GM19043 (cell line): ENCODE measurements at regions not wholly inside any gene's neighbourhood (a gene's known extent, or its start where the extent isn't known, plus 50 kb on each side); places are given as distances from the start of the nearest gene placed in this dataset.

Source experiments
- ATAC-seq: cut with Tn5 transposase; IDR thresholded peaks from one replicate; pipeline ENCODE4 v1.9.1; 2021; ENCODE audit warnings: low read depth; ENCODE audit not compliant: unreplicated experiment

DNA sequence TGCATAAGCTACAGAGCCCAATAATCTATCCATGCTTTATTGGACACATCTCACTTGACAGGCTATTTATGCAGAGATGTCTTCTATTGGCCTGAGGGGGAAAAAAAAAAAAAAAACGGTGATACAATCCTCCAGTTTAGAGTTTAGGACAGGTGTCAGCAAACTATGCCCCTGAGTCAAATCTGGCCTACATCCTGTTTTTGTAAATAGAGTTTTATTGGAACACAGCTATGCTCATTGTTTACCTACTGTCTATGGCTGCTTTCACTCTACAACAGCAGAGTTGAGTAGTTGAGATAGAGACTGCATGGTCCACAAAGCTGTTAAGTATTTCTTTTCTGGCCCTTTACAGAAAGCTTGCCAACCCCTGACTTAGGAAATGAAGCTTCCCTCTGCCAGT lies 403.1 kb downstream of the C12orf75 start:
- ATAC-seq: no peak

DNA sequence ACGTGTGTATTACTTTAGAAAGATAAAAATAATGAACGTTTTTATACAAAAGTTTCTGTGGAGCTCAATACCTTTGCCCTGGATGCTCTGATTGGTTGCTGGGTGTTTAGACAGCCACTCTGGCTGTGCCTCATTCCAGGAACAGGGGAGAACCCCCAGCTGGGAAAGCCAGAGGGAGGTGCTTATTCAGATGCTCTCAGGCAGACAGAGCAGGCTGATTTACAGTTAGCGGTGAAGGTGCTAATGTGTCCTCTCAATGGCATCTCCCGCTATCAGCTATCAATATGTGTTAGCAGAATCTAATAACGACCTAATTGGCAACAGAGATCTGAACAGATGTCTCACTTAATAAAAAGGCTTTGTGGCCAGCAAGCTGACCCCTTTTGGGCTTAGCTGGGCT lies 402.3 kb downstream of the NUAK1 start:
- ATAC-seq: no peak

GRCh38 chr12:105738051-105738450 lies 400.7 kb downstream of the NUAK1 start:
- no peak for ATAC-seq

GRCh38 chr12:105740369-105740768 lies 398.4 kb downstream of the NUAK1 start:
- ATAC-seq: no peak

- no peak for ATAC-seq
These were observed 397.6 kb downstream of the NUAK1 start for GRCh38 chr12:105740970-105741725.

GRCh38 chr12:105741786-105742566 lies 396.8 kb downstream of the NUAK1 start:
- no peak for ATAC-seq

- no peak for ATAC-seq
These were observed 396.2 kb downstream of the NUAK1 start for GRCh38 chr12:105742567-105742874.

DNA sequence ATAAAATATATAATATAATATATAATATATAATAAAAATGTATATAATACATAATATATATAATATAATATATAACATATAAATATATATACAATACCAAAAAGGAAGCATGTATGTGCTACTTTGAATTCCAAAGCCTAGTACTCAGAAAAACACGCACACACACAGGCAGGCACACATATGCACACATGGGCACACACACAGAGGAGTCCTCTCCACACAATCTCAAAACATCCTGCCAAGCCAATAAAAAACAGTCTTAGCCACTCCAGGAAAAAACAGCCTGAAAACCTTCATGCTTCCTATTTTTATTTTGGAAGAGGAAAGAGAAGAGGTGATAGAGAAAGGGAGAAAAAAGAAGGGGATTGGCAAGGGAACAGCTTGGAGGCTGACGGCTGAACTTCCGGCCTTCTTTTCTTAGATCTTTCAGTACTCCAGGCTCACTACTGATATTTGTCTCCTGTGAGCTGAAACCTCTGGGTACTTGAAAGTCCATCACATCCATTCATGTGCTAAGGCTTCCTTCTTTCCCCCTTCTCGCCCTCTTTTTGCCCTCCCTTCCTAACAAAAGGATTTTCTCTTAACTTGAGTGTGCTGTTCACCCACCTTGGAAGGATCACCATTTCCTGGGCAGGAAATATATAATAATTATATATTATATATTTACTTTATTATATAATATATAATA lies 394.2 kb downstream of the NUAK1 start:
- ATAC-seq: no peak

GRCh38 chr12:105745811-105746210 lies 392.9 kb downstream of the NUAK1 start:
- no peak for ATAC-seq

DNA sequence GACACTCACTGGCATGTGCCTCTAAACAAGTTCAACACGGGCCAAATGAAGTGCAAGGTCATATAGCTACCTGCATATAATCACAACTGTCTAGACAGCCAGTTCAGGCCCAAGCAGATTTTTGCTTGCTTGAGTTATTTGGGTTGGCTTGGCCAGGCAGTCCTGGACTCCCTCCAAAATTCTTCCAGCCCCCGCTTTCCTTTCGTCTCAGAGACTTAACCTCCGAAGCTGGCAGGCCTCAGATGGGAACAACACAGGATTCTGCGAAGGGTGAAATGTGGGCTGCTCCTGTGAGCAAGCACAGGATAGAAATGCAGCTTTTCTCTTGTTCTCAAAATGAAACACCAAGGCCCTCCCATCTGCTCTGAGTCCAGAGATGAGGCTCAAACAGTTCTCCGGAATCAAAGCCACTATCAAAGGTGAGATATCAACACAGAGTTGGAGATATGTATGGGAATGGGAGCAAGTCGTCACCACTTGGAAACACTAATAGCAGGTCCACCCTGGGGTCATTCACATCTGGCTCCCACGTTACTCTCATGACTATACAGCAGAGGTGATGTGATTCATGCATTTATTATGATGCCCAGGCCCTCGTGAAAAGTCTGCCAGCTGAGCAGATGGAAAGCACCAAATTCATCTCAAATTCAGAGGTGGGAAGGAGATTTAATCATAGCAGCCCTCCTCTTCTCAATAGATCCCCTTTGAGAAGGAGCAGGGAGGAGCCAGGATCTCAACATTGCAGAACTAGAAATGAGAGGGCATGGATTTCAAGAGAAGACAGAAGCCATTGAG lies 389.8 kb downstream of the NUAK1 start:
- no peak for ATAC-seq

GRCh38 chr12:105750096-105750495 lies 388.7 kb downstream of the NUAK1 start:
- no peak for ATAC-seq

DNA sequence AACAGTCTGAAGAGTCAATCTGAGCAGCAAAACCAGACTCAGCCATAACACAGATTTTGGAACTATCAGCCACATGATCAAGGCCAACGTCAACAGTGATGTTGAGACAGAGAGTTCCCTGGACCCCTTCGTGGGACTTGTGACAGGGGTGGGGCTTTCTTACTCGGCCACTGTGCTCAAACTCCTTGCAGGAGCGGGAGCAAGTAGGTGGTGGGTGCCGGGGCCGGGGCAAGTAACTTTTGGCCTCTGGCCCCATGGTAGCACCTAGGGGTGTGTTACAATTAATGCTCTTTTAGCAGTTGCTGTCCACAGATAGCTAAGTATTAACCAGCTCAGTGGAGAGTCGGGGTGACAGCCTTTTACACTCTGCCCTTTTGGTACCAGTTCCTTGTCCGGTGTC lies 384.4 kb downstream of the NUAK1 start:
- ATAC-seq: no peak

GRCh38 chr12:105756961-105757360 lies 381.8 kb downstream of the NUAK1 start:
- no peak for ATAC-seq

DNA sequence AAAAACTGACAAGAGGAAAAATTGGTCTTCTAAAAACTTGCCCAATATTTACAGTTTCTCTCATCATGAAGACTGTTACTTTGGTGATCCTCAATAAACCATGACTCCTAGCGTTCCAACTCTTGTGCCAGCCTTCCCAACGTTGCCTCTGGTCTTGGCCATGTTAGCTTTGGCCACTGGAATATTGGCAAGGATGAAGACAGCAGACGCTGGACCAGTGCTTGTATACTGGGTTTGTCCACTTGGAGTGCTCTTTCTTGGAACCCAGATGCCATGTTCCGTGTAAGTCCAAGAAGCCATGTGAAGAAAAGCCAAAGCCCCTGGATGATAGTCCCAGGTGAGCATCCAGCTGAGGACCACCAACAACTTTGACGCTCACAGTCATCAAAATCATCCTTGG lies 379.6 kb downstream of the NUAK1 start:
- no peak for ATAC-seq

GRCh38 chr12:105761075-105761474 lies 377.7 kb downstream of the NUAK1 start:
- ATAC-seq: no peak

GRCh38 chr12:105764216-105764835 lies 374.4 kb downstream of the NUAK1 start:
- ATAC-seq: no peak

GRCh38 chr12:105765053-105766014 lies 373.4 kb downstream of the NUAK1 start:
- no peak for ATAC-seq

GRCh38 chr12:105766029-105766428 lies 372.7 kb downstream of the NUAK1 start:
- ATAC-seq: no peak

GRCh38 chr12:105769486-105769885 lies 369.3 kb downstream of the NUAK1 start:
- ATAC-seq: no peak
